Ishikawa (cell line): ENCODE measurements at regions not wholly inside any gene's neighbourhood (a gene's known extent, or its start where the extent isn't known, plus 50 kb on each side); places are given as distances from the start of the nearest gene placed in this dataset.

ENCODE experiments used
- CEBPB ChIP-seq: IDR thresholded peaks from 2 replicates; pipeline ENCODE4 v1.6.1; 2012
- CREB1 ChIP-seq: IDR thresholded peaks from 2 replicates; pipeline ENCODE4 v1.6.1; 2012; ENCODE audit warnings: low read depth
- EP300 ChIP-seq: IDR thresholded peaks from 2 replicates; pipeline ENCODE4 v1.6.1; 2012; ENCODE audit warnings: borderline replicate concordance
- FOXM1 ChIP-seq: IDR thresholded peaks from 2 replicates; pipeline ENCODE4 v1.6.1; 2012; ENCODE audit warnings: low read depth, borderline replicate concordance
- MAX ChIP-seq: IDR thresholded peaks from 2 replicates; pipeline ENCODE4 v1.6.1; 2012
- NFIC ChIP-seq: IDR thresholded peaks from 2 replicates; pipeline ENCODE4 v1.6.1; 2012
- RAD21 ChIP-seq: IDR thresholded peaks from 2 replicates; pipeline ENCODE4 v1.6.1; 2012; ENCODE audit warnings: low read depth
- REST ChIP-seq: IDR thresholded peaks from 2 replicates; pipeline ENCODE4 v1.6.1; 2012; ENCODE audit warnings: low read depth, mild to moderate bottlenecking
- TCF12 ChIP-seq: IDR thresholded peaks from 2 replicates; pipeline ENCODE4 v1.6.1; 2012; ENCODE audit warnings: low read depth
- TEAD4 ChIP-seq: IDR thresholded peaks from 2 replicates; pipeline ENCODE4 v1.6.1; 2012
- YY1 ChIP-seq: IDR thresholded peaks from 2 replicates; pipeline ENCODE4 v1.6.1; 2012; ENCODE audit warnings: low read depth
- ZBTB7A ChIP-seq: IDR thresholded peaks from 2 replicates; pipeline ENCODE4 v1.6.1; 2012; ENCODE audit warnings: low read depth

GRCh38 chr2:167814881-167815718 lies 432.3 kb downstream of the STK39 start:
- TF ChIP-seq MAX, result no peak
- TF ChIP-seq EP300, result no peak
- no peak for TF ChIP-seq YY1
- TF ChIP-seq CREB1, result no peak
- no peak for TF ChIP-seq RAD21
- TF ChIP-seq NFIC, result no peak
- no peak for TF ChIP-seq CEBPB
- TF ChIP-seq TCF12, result no peak
- no peak for TF ChIP-seq TEAD4
- no peak for TF ChIP-seq REST
- no peak for TF ChIP-seq FOXM1
- no peak for TF ChIP-seq ZBTB7A
